Trophoblast cell (in vitro differentiated cells and primary cell): ENCODE measurements at regions not wholly inside any gene's neighbourhood (a gene's known extent, or its start where the extent isn't known, plus 50 kb on each side); places are given as distances from the start of the nearest gene placed in this dataset.
"Not testable (repeated sequence)": the region's sequence is repeated elsewhere in the genome, so short reads cannot be mapped to it uniquely, and the experiment has no call there.

Source experiments
- DNase-seq, 2 donors: peaks; one replicate each; pipeline ENCODE4 v3.0.0-alpha.2; 2016
- H2AFZ ChIP-seq: 2 replicates; pipeline ENCODE4 v1.6.1; 2013; ENCODE audit warnings: low read length, moderate library complexity, mild to moderate bottlenecking; ENCODE audit not compliant: insufficient read depth, poor library complexity
- H2AK5ac ChIP-seq: 2 replicates; pipeline ENCODE4 v1.6.1; 2013; ENCODE audit warnings: mild to moderate bottlenecking, low read length
- H2BK120ac ChIP-seq: 2 replicates; pipeline ENCODE4 v1.6.1; 2013; ENCODE audit warnings: low read length, mild to moderate bottlenecking, moderate library complexity; ENCODE audit not compliant: insufficient read depth, poor library complexity
- H2BK12ac ChIP-seq: 2 replicates; pipeline ENCODE4 v1.6.1; 2013; ENCODE audit warnings: mild to moderate bottlenecking, low read length, moderate library complexity
- H2BK5ac ChIP-seq: 2 replicates; pipeline ENCODE4 v1.6.1; 2013; ENCODE audit warnings: low read length, low read depth, moderate library complexity, mild to moderate bottlenecking; ENCODE audit not compliant: poor library complexity
- H3K14ac ChIP-seq: 2 replicates; pipeline ENCODE4 v1.6.1; 2013; ENCODE audit warnings: mild to moderate bottlenecking, low read length
- H3K18ac ChIP-seq: 2 replicates; pipeline ENCODE4 v1.6.1; 2013; ENCODE audit warnings: mild to moderate bottlenecking, low read length
- H3K23ac ChIP-seq: 2 replicates; pipeline ENCODE4 v1.6.1; 2013; ENCODE audit warnings: low read length
- H3K27ac ChIP-seq: 2 replicates; pipeline ENCODE4 v1.5.1; 2013; ENCODE audit warnings: low read depth, mild to moderate bottlenecking, inconsistent platforms, low read length, moderate library complexity
- H3K27me3 ChIP-seq: 2 replicates; pipeline ENCODE4 v1.6.1; 2013; ENCODE audit warnings: inconsistent platforms, mild to moderate bottlenecking, low read length, moderate library complexity; ENCODE audit not compliant: insufficient read depth
- H3K36me3 ChIP-seq, 2 experiments: 1 replicate in 1 of 2; 2 replicates in 1 of 2; pipeline ENCODE4 v1.6.1; 2013; ENCODE audit warnings: low read length in 2 of 2, mild to moderate bottlenecking in 2 of 2, moderate library complexity in 1 of 2; ENCODE audit not compliant: insufficient read depth in 2 of 2, control insufficient read depth in 1 of 2
- H3K4ac ChIP-seq: 2 replicates; pipeline ENCODE4 v1.6.1; 2013; ENCODE audit warnings: low read depth, mild to moderate bottlenecking, low read length, moderate library complexity
- H3K4me1 ChIP-seq, 2 experiments: 1 replicate in 1 of 2; 2 replicates in 1 of 2; pipeline ENCODE4 v1.6.1; 2013; ENCODE audit warnings: low read length in 2 of 2, mild to moderate bottlenecking in 2 of 2, moderate library complexity in 1 of 2; ENCODE audit not compliant: insufficient read depth in 2 of 2, control insufficient read depth in 1 of 2
- H3K4me2 ChIP-seq: 2 replicates; pipeline ENCODE4 v1.6.1; 2013; ENCODE audit warnings: inconsistent platforms, mild to moderate bottlenecking, low read length, moderate library complexity
- H3K4me3 ChIP-seq: 2 replicates; pipeline ENCODE4 v1.5.1; 2013; ENCODE audit warnings: mild to moderate bottlenecking, low read depth, low read length, inconsistent platforms
- H3K79me1 ChIP-seq: one replicate; pipeline ENCODE4 v1.6.1; 2013; ENCODE audit warnings: low read length
- H3K79me2 ChIP-seq: 2 replicates; pipeline ENCODE4 v1.6.1; 2013; ENCODE audit warnings: low read length, mild to moderate bottlenecking; ENCODE audit not compliant: control insufficient read depth, insufficient read depth, poor library complexity
- H3K9ac ChIP-seq: 2 replicates; pipeline ENCODE4 v1.6.1; 2013; ENCODE audit warnings: mild to moderate bottlenecking, low read length
- H3K9me3 ChIP-seq: 2 replicates; pipeline ENCODE4 v1.6.1; 2013; ENCODE audit warnings: low read depth, mild to moderate bottlenecking, control low read depth, inconsistent platforms, low read length; ENCODE audit not compliant: insufficient read depth
- H4K12ac ChIP-seq: 2 replicates; pipeline ENCODE4 v1.6.1; 2013; ENCODE audit warnings: low read depth, mild to moderate bottlenecking, low read length, moderate library complexity
- H4K8ac ChIP-seq: 2 replicates; pipeline ENCODE4 v1.6.1; 2013; ENCODE audit warnings: low read depth, mild to moderate bottlenecking, low read length, moderate library complexity
- H4K91ac ChIP-seq: one replicate; pipeline ENCODE4 v1.6.1; 2013; ENCODE audit warnings: low read depth, mild to moderate bottlenecking, low read length, moderate library complexity
- WGBS: extraction: QIAGEN DNeasy Blood & Tissue Kit; methylation state at CpG from one replicate; pipeline ENCODE4 v1.1.7; 2013; ENCODE audit warnings: missing lambda C conversion rate; ENCODE audit not compliant: insufficient read length, insufficient coverage; ENCODE audit errors: extremely low coverage; 5-methylcytosine and 5-hydroxymethylcytosine counted together

DNA sequence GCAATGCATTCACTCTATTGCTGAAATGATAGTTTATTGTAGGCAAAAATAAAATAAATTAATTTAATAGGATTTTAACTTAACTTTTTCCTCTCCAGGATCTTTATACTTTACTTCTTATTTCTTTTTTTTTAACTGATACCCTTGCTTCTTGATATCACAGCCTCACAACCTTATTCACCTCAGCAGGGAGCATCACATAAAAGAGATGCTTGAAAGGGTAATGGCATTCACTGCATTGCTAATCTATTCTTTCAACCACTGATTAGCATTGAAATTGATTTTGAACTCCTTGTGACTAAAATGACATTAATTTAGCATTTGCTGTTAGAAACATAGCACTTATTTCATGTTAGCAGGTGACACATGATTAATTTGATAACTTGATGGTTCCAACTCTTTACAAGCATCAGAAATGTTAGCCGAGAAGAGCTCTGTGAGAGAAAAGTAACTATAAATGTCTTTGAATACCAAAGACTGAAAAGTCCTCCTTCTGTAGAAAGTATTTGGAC is 689.5 kb upstream of the MGAT4C start:
- Histone ChIP-seq H3K4ac (no peak overlapping the region), H3K79me1 (no peaks in the 10 kb centered on the region), H3K18ac (no peak overlapping the region), H2AK5ac (no peak overlapping the region), H2BK120ac (no peak overlapping the region), H3K9me3 (no peaks in the 10 kb centered on the region), H4K12ac (no peak overlapping the region), H4K91ac (no peak overlapping the region), H3K36me3 (no peaks in the 10 kb centered on the region), H3K14ac (no peak overlapping the region), H3K27me3 (no peaks in the 10 kb centered on the region), H4K8ac (no peak overlapping the region), H3K9ac (no peak overlapping the region), H2AFZ (no peak overlapping the region), H3K4me1 (no peaks in the 10 kb centered on the region), H3K4me3 (no peak overlapping the region), H3K23ac (no peak overlapping the region), H2BK12ac (no peak overlapping the region), H3K27ac (no peak overlapping the region), H3K79me2 (no peaks in the 10 kb centered on the region), H2BK5ac (no peak overlapping the region), H3K4me2 (no peak overlapping the region)
- no CpG with 5 or more reads among the region's 1 CpG for WGBS
- no peak for DNase-seq

- not testable (repeated sequence) for H3K4ac ChIP-seq
Measured at GRCh38 chr12:86944197-86944819, 688.1 kb upstream of the MGAT4C start.

DNA sequence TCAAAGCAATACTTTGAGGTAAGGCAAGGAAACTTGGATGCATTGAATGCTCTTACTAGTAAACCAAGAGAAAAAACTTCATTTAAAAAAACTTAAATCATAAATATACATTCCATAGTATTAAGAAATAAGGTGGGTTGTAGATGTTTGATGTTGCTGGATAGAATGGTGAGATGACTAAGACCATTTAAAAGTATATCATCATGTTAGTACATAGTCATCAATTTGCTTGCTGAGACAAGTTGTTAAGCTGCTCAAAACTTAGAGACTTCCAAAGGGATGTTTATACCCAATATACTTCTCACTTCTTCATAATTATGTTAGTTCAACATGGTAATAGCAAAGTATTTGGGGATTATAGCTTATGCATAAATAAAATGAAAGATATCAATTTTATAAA is 675.5 kb upstream of the MGAT4C start:
- Histone ChIP-seq H3K79me2 (no peaks in the 10 kb centered on the region), H3K14ac (no peak overlapping the region), H4K12ac (no peak overlapping the region), H4K91ac (no peak overlapping the region), H3K9ac (no peak overlapping the region), H3K4me3 (no peak overlapping the region), H3K23ac (no peak overlapping the region), H2BK12ac (no peak overlapping the region), H3K9me3 (no peaks in the 10 kb centered on the region), H3K4me2 (no peak overlapping the region), H4K8ac (no peak overlapping the region), H3K36me3 (no peaks in the 10 kb centered on the region), H3K27ac (no peak overlapping the region), H2AK5ac (no peak overlapping the region), H2BK5ac (no peak overlapping the region), H3K79me1 (no peaks in the 10 kb centered on the region), H3K27me3 (no peaks in the 10 kb centered on the region), H2AFZ (no peak overlapping the region), H3K18ac (no peak overlapping the region), H2BK120ac (no peak overlapping the region), H3K4me1 (no peaks in the 10 kb centered on the region), H3K4ac (no peak overlapping the region)
- no peak for DNase-seq

More at GRCh38 chr12:86944197-86944819, 688.1 kb upstream of the MGAT4C start:
- not testable (repeated sequence) for H3K18ac ChIP-seq, H3K9me3 ChIP-seq, H3K4me2 ChIP-seq, H3K79me2 ChIP-seq, H2AK5ac ChIP-seq, H3K4me1 ChIP-seq, DNase-seq, H2BK120ac ChIP-seq, H4K12ac ChIP-seq, H4K8ac ChIP-seq, H2AFZ ChIP-seq, H2BK5ac ChIP-seq, H3K36me3 ChIP-seq, H3K27me3 ChIP-seq, H2BK12ac ChIP-seq, H3K79me1 ChIP-seq, H3K9ac ChIP-seq, H3K27ac ChIP-seq, H3K4me3 ChIP-seq, H3K23ac ChIP-seq, H4K91ac ChIP-seq, H3K14ac ChIP-seq
- WGBS = no CpG with 5 or more reads among the region's 3 CpGs

DNA sequence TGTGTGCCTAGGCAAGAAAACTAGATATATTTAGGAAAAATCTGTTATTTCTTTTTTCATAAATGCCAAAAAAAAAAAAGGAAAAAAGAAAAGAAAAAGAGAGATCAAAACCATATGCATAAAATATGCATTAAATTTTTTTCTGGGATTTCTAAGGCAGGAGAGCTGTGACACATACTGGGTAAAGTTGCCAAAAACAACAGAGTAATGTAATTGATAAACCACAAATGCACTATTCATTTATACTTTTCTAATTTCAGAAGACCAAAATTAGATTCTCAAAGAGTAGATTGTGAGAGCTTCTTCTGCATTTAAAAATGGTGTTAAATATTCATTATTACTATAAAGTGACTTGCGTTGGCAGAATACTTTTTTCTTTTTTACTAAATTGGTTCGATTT is 673.8 kb upstream of the MGAT4C start:
- Histone ChIP-seq H4K8ac (no peak overlapping the region), H3K18ac (no peak overlapping the region), H3K36me3 (no peaks in the 10 kb centered on the region), H2BK12ac (no peak overlapping the region), H3K27ac (no peak overlapping the region), H3K4me1 (no peaks in the 10 kb centered on the region), H2AK5ac (no peak overlapping the region), H3K79me1 (no peaks in the 10 kb centered on the region), H3K27me3 (no peaks in the 10 kb centered on the region), H2BK5ac (no peak overlapping the region), H3K23ac (no peak overlapping the region), H2AFZ (no peak overlapping the region), H3K4me2 (no peak overlapping the region), H3K9ac (no peak overlapping the region), H3K79me2 (no peaks in the 10 kb centered on the region), H3K9me3 (no peaks in the 10 kb centered on the region), H3K14ac (no peak overlapping the region), H3K4ac (no peak overlapping the region), H4K12ac (no peak overlapping the region), H3K4me3 (no peak overlapping the region), H2BK120ac (no peak overlapping the region), H4K91ac (no peak overlapping the region)
- WGBS = no CpG with 5 or more reads among the region's 2 CpGs
- no peak for DNase-seq
